NCI-H524 treated with DMSO at 0.1 percent for 48 hours (cell line): ENCODE measurements at regions not wholly inside any gene's neighbourhood (a gene's known extent, or its start where the extent isn't known, plus 50 kb on each side); places are given as distances from the start of the nearest gene placed in this dataset.

Experiments used
- DNase-seq: peaks from one replicate; lab custom pipeline; 2025; lab: John Stamatoyannopoulos, UW

- DNase-seq, result no peak
These were observed 277.4 kb upstream of the SOX5 start for GRCh38 chr12:24226745-24227350.

- DNase-seq, result no peak
These were observed 274.9 kb upstream of the SOX5 start for GRCh38 chr12:24224401-24224800.

GRCh38 chr12:24223926-24224325 lies 274.5 kb upstream of the SOX5 start:
- no peak for DNase-seq

GRCh38 chr12:24222968-24223367 lies 273.5 kb upstream of the SOX5 start:
- DNase-seq, result no peak

- no peak for DNase-seq
These were observed 263.0 kb upstream of the SOX5 start for GRCh38 chr12:24212496-24212895.

- no peak for DNase-seq
These were observed 257.2 kb upstream of the SOX5 start for GRCh38 chr12:24206621-24207020.

- DNase-seq, result no peak
These were observed 251.9 kb upstream of the SOX5 start for GRCh38 chr12:24201258-24201970.

- DNase-seq, result no peak
These were observed 250.5 kb upstream of the SOX5 start for GRCh38 chr12:24200010-24200409.

GRCh38 chr12:24198936-24199671 lies 249.6 kb upstream of the SOX5 start:
- no peak for DNase-seq

- DNase-seq, result no peak
These were observed 248.6 kb upstream of the SOX5 start for GRCh38 chr12:24198070-24198469.

- no peak for DNase-seq
These were observed 248.1 kb upstream of the SOX5 start for GRCh38 chr12:24197532-24197931.

GRCh38 chr12:24195063-24195462 lies 245.6 kb upstream of the SOX5 start:
- no peak for DNase-seq

- no peak for DNase-seq
These were observed 241.6 kb upstream of the SOX5 start for GRCh38 chr12:24191117-24191516.

GRCh38 chr12:24185782-24186181 lies 236.3 kb upstream of the SOX5 start:
- no peak for DNase-seq

- DNase-seq, result no peak
These were observed 228.4 kb upstream of the SOX5 start for GRCh38 chr12:24177889-24178288.

GRCh38 chr12:24175929-24176328 lies 226.5 kb upstream of the SOX5 start:
- no peak for DNase-seq

GRCh38 chr12:24175284-24175683 lies 225.8 kb upstream of the SOX5 start:
- DNase-seq, result no peak

GRCh38 chr12:24173067-24173466 lies 223.6 kb upstream of the SOX5 start:
- DNase-seq, result no peak

- DNase-seq, result no peak
These were observed 223.2 kb upstream of the SOX5 start for GRCh38 chr12:24172773-24173066.

GRCh38 chr12:24172031-24172772 lies 222.7 kb upstream of the SOX5 start:
- DNase-seq, result no peak

- DNase-seq, result no peak
These were observed 205.6 kb upstream of the SOX5 start for GRCh38 chr12:24155042-24155441.

GRCh38 chr12:24153079-24153478 lies 203.6 kb upstream of the SOX5 start:
- DNase-seq, result no peak

- no peak for DNase-seq
These were observed 202.8 kb upstream of the SOX5 start for GRCh38 chr12:24152270-24152669.
